Osteoblast (primary cell): ENCODE measurements at regions not wholly inside any gene's neighbourhood (a gene's known extent, or its start where the extent isn't known, plus 50 kb on each side); places are given as distances from the start of the nearest gene placed in this dataset.

Experiments used
- DNase-seq: peaks from one replicate; pipeline ENCODE4 v3.0.0; 2011; ENCODE audit warnings: low spot score, mixed read lengths; ENCODE audit not compliant: insufficient read length; ENCODE audit errors: missing footprints
- H2AFZ ChIP-seq: 2 replicates; pipeline ENCODE4 v1.6.0; 2011; ENCODE audit warnings: mild to moderate bottlenecking, low read length
- H3K27ac ChIP-seq: 2 replicates; pipeline ENCODE4 v1.5.1; 2011; ENCODE audit warnings: mild to moderate bottlenecking, low read depth, low read length, moderate library complexity
- H3K27me3 ChIP-seq: 2 replicates; pipeline ENCODE4 v1.6.0; 2012; ENCODE audit warnings: mild to moderate bottlenecking, control low read depth, inconsistent platforms, low read length, moderate library complexity; ENCODE audit not compliant: insufficient read depth
- H3K36me3 ChIP-seq: 2 replicates; pipeline ENCODE4 v1.5.1; 2011; ENCODE audit warnings: mild to moderate bottlenecking, low read length, control low read depth, moderate library complexity; ENCODE audit not compliant: insufficient read depth
- H3K4me1 ChIP-seq: 2 replicates; pipeline ENCODE4 v1.5.1; 2011; ENCODE audit warnings: mild to moderate bottlenecking, low read length, control low read depth, moderate library complexity; ENCODE audit not compliant: insufficient read depth
- H3K4me2 ChIP-seq: 2 replicates; pipeline ENCODE4 v1.6.0; 2011; ENCODE audit warnings: mild to moderate bottlenecking, low read length; ENCODE audit not compliant: insufficient read depth
- H3K4me3 ChIP-seq: fragments of 200-600 bp; sonication (generic); 3 replicates; pipeline ENCODE4 v1.5.1; 2012; ENCODE audit warnings: mild to moderate bottlenecking, low read length, inconsistent platforms; ENCODE audit not compliant: insufficient read depth
- H3K79me2 ChIP-seq: 2 replicates; pipeline ENCODE4 v1.6.0; 2012; ENCODE audit warnings: mild to moderate bottlenecking, low read length, control low read depth, inconsistent platforms; ENCODE audit not compliant: insufficient read depth
- H3K9me3 ChIP-seq: 2 replicates; pipeline ENCODE4 v1.5.1; 2011; ENCODE audit warnings: low read depth, low read length, control low read depth
- H4K20me1 ChIP-seq: 2 replicates; pipeline ENCODE4 v1.6.0; 2012; ENCODE audit warnings: mild to moderate bottlenecking, low read length, control low read depth; ENCODE audit not compliant: insufficient read depth
- TF ChIP-seq, protein P1 (sequence below): IDR thresholded peaks from 2 replicates; pipeline ENCODE4 v1.5.1; 2011; ENCODE audit warnings: mild to moderate bottlenecking, low read depth, low read length, moderate library complexity; ENCODE audit errors: extremely low read depth

DNA sequence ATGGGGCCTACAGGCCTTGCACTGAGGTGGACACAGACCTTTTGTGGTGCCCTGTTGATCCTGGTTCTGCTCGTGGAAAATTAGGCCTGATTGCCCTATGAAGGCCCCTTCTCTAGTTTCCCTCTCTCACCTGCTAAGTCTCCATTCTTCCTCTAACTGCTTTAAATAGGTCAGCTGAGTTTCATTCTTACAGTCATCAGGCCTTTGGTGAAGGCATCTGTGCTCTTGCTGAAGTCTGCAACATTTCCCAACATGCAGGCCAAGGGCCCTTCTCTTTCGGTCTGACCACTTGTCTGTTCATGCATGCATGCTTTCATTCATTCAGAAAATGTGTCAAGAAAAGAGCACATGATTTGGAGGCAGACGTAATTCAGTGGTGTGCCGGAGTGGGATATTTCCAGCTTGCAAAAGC lies 244.0 kb downstream of the BUB3 start:
- TF ChIP-seq, protein P1, sequence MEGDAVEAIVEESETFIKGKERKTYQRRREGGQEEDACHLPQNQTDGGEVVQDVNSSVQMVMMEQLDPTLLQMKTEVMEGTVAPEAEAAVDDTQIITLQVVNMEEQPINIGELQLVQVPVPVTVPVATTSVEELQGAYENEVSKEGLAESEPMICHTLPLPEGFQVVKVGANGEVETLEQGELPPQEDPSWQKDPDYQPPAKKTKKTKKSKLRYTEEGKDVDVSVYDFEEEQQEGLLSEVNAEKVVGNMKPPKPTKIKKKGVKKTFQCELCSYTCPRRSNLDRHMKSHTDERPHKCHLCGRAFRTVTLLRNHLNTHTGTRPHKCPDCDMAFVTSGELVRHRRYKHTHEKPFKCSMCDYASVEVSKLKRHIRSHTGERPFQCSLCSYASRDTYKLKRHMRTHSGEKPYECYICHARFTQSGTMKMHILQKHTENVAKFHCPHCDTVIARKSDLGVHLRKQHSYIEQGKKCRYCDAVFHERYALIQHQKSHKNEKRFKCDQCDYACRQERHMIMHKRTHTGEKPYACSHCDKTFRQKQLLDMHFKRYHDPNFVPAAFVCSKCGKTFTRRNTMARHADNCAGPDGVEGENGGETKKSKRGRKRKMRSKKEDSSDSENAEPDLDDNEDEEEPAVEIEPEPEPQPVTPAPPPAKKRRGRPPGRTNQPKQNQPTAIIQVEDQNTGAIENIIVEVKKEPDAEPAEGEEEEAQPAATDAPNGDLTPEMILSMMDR = no peak
- Histone ChIP-seq H2AFZ (no peak overlapping the region), H3K36me3 (no peaks in the 10 kb centered on the region), H3K27ac (no peak overlapping the region), H4K20me1 (no peaks in the 10 kb centered on the region), H3K4me2 (no peak overlapping the region), H3K79me2 (no peaks in the 10 kb centered on the region), H3K27me3 (no peaks in the 10 kb centered on the region), H3K4me3 (no peak overlapping the region), H3K9me3 (no peaks in the 10 kb centered on the region), H3K4me1 (no peaks in the 10 kb centered on the region)
- DNase-seq = no peak

DNA sequence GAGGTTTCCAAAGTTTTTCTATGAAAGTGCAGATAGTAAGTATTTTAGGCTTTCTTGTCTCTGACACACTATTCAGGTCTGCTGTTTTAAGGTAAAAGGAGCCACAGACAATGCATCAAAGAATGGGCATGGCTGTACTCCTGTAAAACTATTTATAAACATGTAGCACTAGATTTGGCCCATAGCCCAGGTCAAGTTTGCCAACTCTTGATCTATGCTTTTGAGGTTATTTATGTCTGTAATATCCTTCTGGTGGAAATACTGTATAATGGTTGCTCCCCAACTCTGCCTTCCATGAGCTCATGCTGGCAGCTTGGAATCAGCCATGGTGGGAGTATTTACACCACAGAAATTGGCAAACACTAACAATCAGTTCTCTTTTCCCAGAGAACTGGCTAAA lies 244.6 kb downstream of the BUB3 start:
- no peak for DNase-seq
- H3K79me2 ChIP-seq = no peaks in the 10 kb centered on the region
- no peaks in the 10 kb centered on the region for H4K20me1 ChIP-seq
- no peak overlapping the region for H3K4me2 ChIP-seq
- H3K9me3 ChIP-seq = no peaks in the 10 kb centered on the region
- H3K4me1 ChIP-seq = no peaks in the 10 kb centered on the region
- TF ChIP-seq, protein P1 = no peak
- no peak overlapping the region for H2AFZ ChIP-seq
- H3K27ac ChIP-seq = no peak overlapping the region
- H3K27me3 ChIP-seq = no peaks in the 10 kb centered on the region
- no peak overlapping the region for H3K4me3 ChIP-seq
- H3K36me3 ChIP-seq = no peaks in the 10 kb centered on the region

DNA sequence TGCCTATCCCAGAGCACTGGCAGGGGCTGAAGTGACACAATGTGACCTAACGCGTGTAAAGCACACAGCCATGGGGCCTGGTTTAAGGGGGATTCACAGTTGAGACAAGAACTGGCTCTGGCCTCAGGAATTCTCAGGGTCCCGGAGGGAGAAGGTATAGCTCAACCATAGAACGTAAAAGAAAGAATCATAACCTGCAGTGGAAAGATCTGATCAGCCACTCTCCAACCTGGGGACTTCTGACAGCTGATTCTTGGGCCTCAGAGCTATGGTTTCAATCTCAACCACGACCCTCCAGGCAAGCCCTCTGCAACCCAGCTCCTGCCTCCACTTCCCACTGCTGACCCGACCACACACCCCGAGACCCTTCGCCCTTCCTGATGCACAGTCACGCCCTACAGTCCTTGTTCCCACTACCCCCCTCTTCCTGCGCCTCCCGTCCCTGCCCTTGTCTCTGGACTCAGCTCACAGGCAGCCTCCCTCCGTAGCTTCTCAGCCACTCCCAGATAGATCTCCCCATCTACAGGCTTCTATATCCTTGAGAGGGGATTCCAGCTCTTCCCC lies 245.2 kb downstream of the BUB3 start:
- Histone ChIP-seq H3K27me3 (no peaks in the 10 kb centered on the region), H3K4me1 (no peaks in the 10 kb centered on the region), H3K36me3 (no peaks in the 10 kb centered on the region), H3K27ac (no peak overlapping the region), H3K79me2 (no peaks in the 10 kb centered on the region), H3K4me2 (no peak overlapping the region), H3K9me3 (no peaks in the 10 kb centered on the region), H2AFZ (no peak overlapping the region), H4K20me1 (no peaks in the 10 kb centered on the region), H3K4me3 (no peak overlapping the region)
- TF ChIP-seq, protein P1 = no peak
- DNase-seq = no peak

DNA sequence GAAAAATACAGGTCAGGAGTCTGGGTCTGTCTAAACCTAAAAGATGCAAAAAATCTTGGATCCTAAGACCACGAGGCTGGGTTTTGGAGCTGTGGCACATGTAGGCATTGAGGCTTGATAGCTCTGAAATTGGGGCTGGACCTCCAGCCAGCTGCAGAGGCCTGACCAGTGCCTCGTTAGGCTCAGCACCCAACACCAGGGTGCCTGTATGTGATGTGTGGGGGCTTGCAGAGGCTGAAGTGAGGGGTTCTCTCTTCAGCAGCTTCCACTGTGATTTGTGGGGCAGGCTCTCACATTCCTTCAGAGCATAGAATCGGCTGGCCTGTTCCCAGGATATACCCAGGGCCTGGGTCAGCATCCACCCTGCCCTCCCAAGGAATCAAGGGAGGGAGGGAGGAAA lies 247.8 kb downstream of the BUB3 start:
- Histone ChIP-seq H3K4me1 (no peaks in the 10 kb centered on the region), H3K36me3 (no peaks in the 10 kb centered on the region), H3K79me2 (no peaks in the 10 kb centered on the region), H3K4me2 (no peak overlapping the region), H3K27ac (no peak overlapping the region), H3K4me3 (no peak overlapping the region), H3K9me3 (no peaks in the 10 kb centered on the region), H2AFZ (no peak overlapping the region), H4K20me1 (no peaks in the 10 kb centered on the region), H3K27me3 (no peaks in the 10 kb centered on the region)
- no peak for DNase-seq
- TF ChIP-seq, protein P1 = no peak
